Heart left ventricle (tissue), 16 donors: ENCODE measurements at regions not wholly inside any gene's neighbourhood (a gene's known extent, or its start where the extent isn't known, plus 50 kb on each side); places are given as distances from the start of the nearest gene placed in this dataset.

Source experiments
- ATAC-seq, 4 donors: fragments of 200-7000 bp; cut with Tn5 transposase; one replicate each; pipeline ENCODE4 v1.9.1; 2020 to 2022; ENCODE audit warnings: moderate library complexity in 4 of 4, mild to moderate bottlenecking in 3 of 4, moderate number of reproducible peaks in 1 of 4
- DNase-seq, 5 donors: peaks; one replicate each; pipeline ENCODE4 v3.0.0-alpha.2; 2020
- H3K27ac ChIP-seq, 12 donors: fragments of 200-600 bp; sonication (generic) in 4 of 12; one replicate each; pipeline versions ENCODE4 v1.5.0 to v1.8.0; 2016 to 2022; ENCODE audit warnings: mild to moderate bottlenecking in 2 of 12
- H3K27me3 ChIP-seq, 9 donors: fragments of 200-600 bp; sonication (generic) in 2 of 9; one replicate each; pipeline versions ENCODE4 v1.5.1 to v1.8.0; 2016 to 2022; ENCODE audit warnings: mild to moderate bottlenecking in 3 of 9
- H3K36me3 ChIP-seq, 9 donors: fragments of 200-600 bp; sonication (generic) in 2 of 9; one replicate each; pipeline versions ENCODE4 v1.5.0 to v1.8.0; 2018 to 2022; ENCODE audit warnings: mild to moderate bottlenecking in 2 of 9
- H3K4me1 ChIP-seq, 12 donors: fragments of 200-600 bp; sonication (generic) in 4 of 12; one replicate each; pipeline versions ENCODE4 v1.5.0 to v1.8.0; 2016 to 2022; ENCODE audit warnings: mild to moderate bottlenecking in 3 of 12
- H3K4me3 ChIP-seq, 12 donors: fragments of 200-600 bp; sonication (generic) in 4 of 12; one replicate each; pipeline versions ENCODE4 v1.5.0 to v1.8.0; 2017 to 2022; ENCODE audit warnings: mild to moderate bottlenecking in 9 of 12, moderate library complexity in 4 of 12
- H3K9me3 ChIP-seq, 12 donors: fragments of 200-600 bp; sonication (generic) in 4 of 12; one replicate each; pipeline versions ENCODE4 v1.5.0 to v1.8.0; 2016 to 2022; ENCODE audit warnings: mild to moderate bottlenecking in 1 of 12
- POLR2A ChIP-seq, 2 donors: fragments of 450-650 bp; IDR thresholded peaks; one replicate each; pipeline ENCODE4 v1.6.1; 2017; ENCODE audit warnings: antibody characterized with exemption in 2 of 2, mild to moderate bottlenecking in 2 of 2, moderate library complexity in 2 of 2
- WGBS, 4 donors: extraction: QIAGEN DNeasy Blood & Tissue Kit in 2 of 4; methylation state at CpG; one replicate each; pipeline versions ENCODE4 v1.1.5 to v1.1.7; 2013 to 2018; 5-methylcytosine and 5-hydroxymethylcytosine counted together
- intact Hi-C, 10 donors: fragments of 100-400 bp; cut with DNase I; formaldehyde crosslinking; loops; one replicate each; pipeline versions ENCODE4 v1.11.1 to v1.14.2; 2022
- TF ChIP-seq, protein P1 (sequence below), 12 donors: fragments of 200-600 bp; sonication (generic) in 4 of 12; IDR thresholded peaks; one replicate each; pipeline versions ENCODE4 v1.5.0 to v1.8.0; 2018 to 2022; ENCODE audit warnings: antibody characterized with exemption in 12 of 12, mild to moderate bottlenecking in 5 of 12
- donor health status: ischemic (EF 13 %, LVEDD 7.1; RV severe dilation, severe dysfunction).
- donor health status: healthy with polysubstance abuse.
- donor health status: DM: no; HTN: yes; CAD: no.
- donor health status: DM: no; HTN: no; CAD: no.
- donor health status: ischemic (EF 25% LVEDD 6.9; RV normal size, moderate dysfunction).
- donor health status: ischemic (EF 25% LVEDD 5.7; RV mildly dilated, moderate dysfunction).
- donor health status: healthy.
- donor health status: DM: yes; HTN: yes; CAD: no.
- donor health status: ischemic (EF 35%, LVEDD 5.7; RV mildly dilated, moderate dysfunction).
- donor health status: nonischemic (EF 11% LVEDD 7.7; RV severe dilation, severe dysfunction).
- donor health status: DM: yes; HTN: yes; CAD: no.
- donor health status: PGD.
- donor health status: ischemic (EF 29% LVEDD 5.4; RV normal size, mild dysfunction).
- donor health status: nonischemic (EF 23%, LVEDD 6.1; RV moderate dilation, normal function).

DNA sequence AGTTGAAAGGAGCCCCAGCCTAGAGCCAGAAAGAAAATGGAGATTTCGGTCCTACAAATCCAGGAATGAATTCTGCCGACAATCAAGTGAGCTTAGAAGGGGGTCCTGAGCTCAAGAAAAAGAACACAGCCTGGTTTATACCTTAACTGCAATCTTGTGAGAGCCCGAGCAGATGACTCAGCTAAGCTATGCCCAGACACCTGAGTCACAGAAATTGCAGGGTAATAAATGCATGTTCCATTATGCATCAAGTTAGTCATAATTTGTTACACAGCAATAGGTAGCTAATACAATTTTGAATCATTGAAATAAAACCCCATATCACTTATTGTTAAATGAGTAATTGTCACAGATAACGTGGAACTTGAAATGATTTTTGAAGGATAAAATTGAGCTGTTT is 111.8 kb upstream of the FOXP2 start:
- DNase-seq (no peak), ATAC-seq (no peak)
- Histone ChIP-seq H3K27me3 (no peaks in the 10 kb centered on the region), H3K4me3 (no peak overlapping the region), H3K4me1 (no peaks in the 10 kb centered on the region), H3K27ac (no peak overlapping the region), H3K9me3 (peaks cover 0 to 3% (median 0%) of the 10 kb centered on the region in 12 donors), H3K36me3 (no peaks in the 10 kb centered on the region)
- no peak for TF ChIP-seq POLR2A (IDR thresholded peaks at IDR 0.05)
- TF ChIP-seq, protein P1, sequence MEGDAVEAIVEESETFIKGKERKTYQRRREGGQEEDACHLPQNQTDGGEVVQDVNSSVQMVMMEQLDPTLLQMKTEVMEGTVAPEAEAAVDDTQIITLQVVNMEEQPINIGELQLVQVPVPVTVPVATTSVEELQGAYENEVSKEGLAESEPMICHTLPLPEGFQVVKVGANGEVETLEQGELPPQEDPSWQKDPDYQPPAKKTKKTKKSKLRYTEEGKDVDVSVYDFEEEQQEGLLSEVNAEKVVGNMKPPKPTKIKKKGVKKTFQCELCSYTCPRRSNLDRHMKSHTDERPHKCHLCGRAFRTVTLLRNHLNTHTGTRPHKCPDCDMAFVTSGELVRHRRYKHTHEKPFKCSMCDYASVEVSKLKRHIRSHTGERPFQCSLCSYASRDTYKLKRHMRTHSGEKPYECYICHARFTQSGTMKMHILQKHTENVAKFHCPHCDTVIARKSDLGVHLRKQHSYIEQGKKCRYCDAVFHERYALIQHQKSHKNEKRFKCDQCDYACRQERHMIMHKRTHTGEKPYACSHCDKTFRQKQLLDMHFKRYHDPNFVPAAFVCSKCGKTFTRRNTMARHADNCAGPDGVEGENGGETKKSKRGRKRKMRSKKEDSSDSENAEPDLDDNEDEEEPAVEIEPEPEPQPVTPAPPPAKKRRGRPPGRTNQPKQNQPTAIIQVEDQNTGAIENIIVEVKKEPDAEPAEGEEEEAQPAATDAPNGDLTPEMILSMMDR (IDR thresholded peaks at IDR 0.05), result no peak
- 67 to 78% (median 75%) methylated on average over 4 of the region's 4 CpGs for WGBS, 4 donors
- intact Hi-C loops, result no loop called here

DNA sequence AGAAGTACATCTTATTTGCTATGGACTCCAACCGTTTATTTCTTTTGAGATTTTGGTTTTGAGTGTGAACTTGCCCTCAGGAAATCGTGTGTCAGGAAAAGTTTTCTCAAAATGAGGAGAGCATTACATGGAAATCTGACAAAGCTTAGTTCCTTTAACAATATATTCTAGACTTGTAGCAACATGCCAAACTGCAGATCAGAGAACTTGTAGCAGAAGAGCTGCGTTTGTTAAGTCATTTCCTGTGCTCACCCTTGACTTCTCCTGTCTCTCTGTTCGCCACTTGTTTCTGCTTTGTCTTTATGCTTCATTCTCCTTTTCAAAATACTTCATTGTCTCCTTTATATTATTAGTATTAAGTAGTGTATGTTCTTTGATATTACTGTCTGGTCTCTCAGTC is 116.6 kb upstream of the FOXP2 start:
- TF ChIP-seq, protein P1 (IDR thresholded peaks at IDR 0.05), result no peak
- no peak for TF ChIP-seq POLR2A (IDR thresholded peaks at IDR 0.05)
- peaks cover 0 to 3% (median 0%) of the 10 kb centered on the region in 12 donors for H3K9me3 ChIP-seq
- H3K4me1 ChIP-seq, result no peaks in the 10 kb centered on the region
- no peak overlapping the region for H3K4me3 ChIP-seq
- WGBS, 4 donors, result 53 to 63% (median 60%) methylated on average over 4 of the region's 4 CpGs
- DNase-seq, result no peak
- H3K27me3 ChIP-seq, result no peaks in the 10 kb centered on the region
- intact Hi-C loops, result no loop called here
- no peaks in the 10 kb centered on the region for H3K36me3 ChIP-seq
- ATAC-seq, result no peak
- H3K27ac ChIP-seq, result no peak overlapping the region

DNA sequence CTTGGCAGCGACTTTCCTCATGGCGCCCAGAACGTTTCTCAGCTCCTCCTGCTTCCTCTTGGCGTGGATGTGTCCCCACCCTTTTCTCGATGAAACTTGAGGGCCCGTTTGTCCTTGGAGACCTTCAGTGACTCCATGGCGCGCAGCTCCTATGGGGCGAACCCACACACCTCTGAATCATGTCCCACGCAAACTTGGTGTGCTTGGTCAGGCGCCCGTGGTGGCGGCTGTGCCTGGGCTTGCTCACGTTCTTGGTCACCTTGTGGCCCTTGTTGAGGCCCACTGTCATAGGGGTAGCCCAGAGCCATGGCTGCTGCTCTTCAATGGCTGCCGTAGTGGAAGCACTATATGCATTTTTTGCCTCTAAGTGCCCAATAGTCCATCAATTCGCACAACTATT is 117.5 kb upstream of the FOXP2 start:
- Histone ChIP-seq H3K36me3 (no peaks in the 10 kb centered on the region), H3K4me3 (no peak overlapping the region), H3K9me3 (no peaks in the 10 kb centered on the region), H3K27ac (no peak overlapping the region), H3K27me3 (no peaks in the 10 kb centered on the region), H3K4me1 (no peaks in the 10 kb centered on the region)
- TF ChIP-seq POLR2A (IDR thresholded peaks at IDR 0.05), result no peak
- TF ChIP-seq, protein P1 (IDR thresholded peaks at IDR 0.05), result no peak
- intact Hi-C loops, result no loop called here
- ATAC-seq (no peak), DNase-seq (no peak)
- 90 to 93% (median 91%) methylated on average over 16 of the region's 16 CpGs for WGBS, 4 donors

DNA sequence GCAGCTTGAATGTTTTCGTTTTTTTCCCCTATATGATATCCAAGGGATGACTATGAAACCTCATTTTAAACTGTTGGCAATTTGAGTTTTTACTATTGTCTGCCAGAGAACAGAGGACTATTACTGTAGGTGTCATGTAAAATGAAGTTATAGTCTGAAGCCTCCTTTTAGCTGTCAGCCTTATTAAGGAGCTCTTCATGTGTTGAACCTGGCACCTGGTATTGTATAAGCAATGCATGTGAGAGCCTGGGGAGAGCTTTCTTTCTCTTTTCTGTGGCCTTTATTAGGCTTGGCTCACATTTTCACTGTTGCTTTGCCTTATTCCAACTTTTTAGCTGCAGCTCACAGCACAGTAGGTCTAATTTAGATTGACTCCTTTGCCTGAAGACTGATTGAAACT is 119.1 kb upstream of the FOXP2 start:
- no peak for TF ChIP-seq POLR2A (IDR thresholded peaks at IDR 0.05)
- TF ChIP-seq, protein P1 (IDR thresholded peaks at IDR 0.05), result no peak
- Histone ChIP-seq H3K4me3 (no peak overlapping the region), H3K36me3 (no peaks in the 10 kb centered on the region), H3K27me3 (no peaks in the 10 kb centered on the region), H3K9me3 (peaks cover 0 to 3% (median 0%) of the 10 kb centered on the region in 12 donors), H3K4me1 (no peaks in the 10 kb centered on the region), H3K27ac (no peak overlapping the region)
- intact Hi-C loops, result no loop called here
- DNase-seq (no peak), ATAC-seq (no peak)
- WGBS, 4 donors, result 67 to 80% (median 72%) methylated on average over 1 of the region's 1 CpG
